Astrocyte of the spinal cord (primary cell): ENCODE measurements at regions not wholly inside any gene's neighbourhood (a gene's known extent, or its start where the extent isn't known, plus 50 kb on each side); places are given as distances from the start of the nearest gene placed in this dataset.

Source experiments
- DNase-seq: peaks from one replicate; pipeline ENCODE4 v3.0.0; 2011; ENCODE audit warnings: low read depth, low spot score
- H3K4me3 ChIP-seq: 2 replicates; pipeline ENCODE4 v1.5.1; 2011; ENCODE audit warnings: low read depth, mild to moderate bottlenecking, low read length, moderate library complexity
- in situ Hi-C: cut with HindIII; loops from 2 replicates; pipeline ENCODE4 v1.10.0; 2017; ENCODE audit warnings: low sequenced_read_pairs
- TF ChIP-seq, protein P1 (sequence below): IDR thresholded peaks from 2 replicates; pipeline ENCODE4 v1.5.1; 2012; ENCODE audit warnings: low read depth, mild to moderate bottlenecking, low read length, inconsistent platforms

GRCh38 chr1:216843409-216843808 is 120.2 kb upstream of the ESRRG start:
- no peak for DNase-seq
- TF ChIP-seq, protein P1, sequence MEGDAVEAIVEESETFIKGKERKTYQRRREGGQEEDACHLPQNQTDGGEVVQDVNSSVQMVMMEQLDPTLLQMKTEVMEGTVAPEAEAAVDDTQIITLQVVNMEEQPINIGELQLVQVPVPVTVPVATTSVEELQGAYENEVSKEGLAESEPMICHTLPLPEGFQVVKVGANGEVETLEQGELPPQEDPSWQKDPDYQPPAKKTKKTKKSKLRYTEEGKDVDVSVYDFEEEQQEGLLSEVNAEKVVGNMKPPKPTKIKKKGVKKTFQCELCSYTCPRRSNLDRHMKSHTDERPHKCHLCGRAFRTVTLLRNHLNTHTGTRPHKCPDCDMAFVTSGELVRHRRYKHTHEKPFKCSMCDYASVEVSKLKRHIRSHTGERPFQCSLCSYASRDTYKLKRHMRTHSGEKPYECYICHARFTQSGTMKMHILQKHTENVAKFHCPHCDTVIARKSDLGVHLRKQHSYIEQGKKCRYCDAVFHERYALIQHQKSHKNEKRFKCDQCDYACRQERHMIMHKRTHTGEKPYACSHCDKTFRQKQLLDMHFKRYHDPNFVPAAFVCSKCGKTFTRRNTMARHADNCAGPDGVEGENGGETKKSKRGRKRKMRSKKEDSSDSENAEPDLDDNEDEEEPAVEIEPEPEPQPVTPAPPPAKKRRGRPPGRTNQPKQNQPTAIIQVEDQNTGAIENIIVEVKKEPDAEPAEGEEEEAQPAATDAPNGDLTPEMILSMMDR: no peak
- no peak overlapping the region for H3K4me3 ChIP-seq
- in situ Hi-C loops: no loop called here

GRCh38 chr1:216841165-216841564 is 117.9 kb upstream of the ESRRG start:
- no peak overlapping the region for H3K4me3 ChIP-seq
- TF ChIP-seq, protein P1: no peak
- no peak for DNase-seq
- in situ Hi-C loops: no loop called here

GRCh38 chr1:216836316-216836715 is 113.1 kb upstream of the ESRRG start:
- TF ChIP-seq, protein P1: no peak
- no peak for DNase-seq
- no peak overlapping the region for H3K4me3 ChIP-seq
- in situ Hi-C loops: no loop called here

DNA sequence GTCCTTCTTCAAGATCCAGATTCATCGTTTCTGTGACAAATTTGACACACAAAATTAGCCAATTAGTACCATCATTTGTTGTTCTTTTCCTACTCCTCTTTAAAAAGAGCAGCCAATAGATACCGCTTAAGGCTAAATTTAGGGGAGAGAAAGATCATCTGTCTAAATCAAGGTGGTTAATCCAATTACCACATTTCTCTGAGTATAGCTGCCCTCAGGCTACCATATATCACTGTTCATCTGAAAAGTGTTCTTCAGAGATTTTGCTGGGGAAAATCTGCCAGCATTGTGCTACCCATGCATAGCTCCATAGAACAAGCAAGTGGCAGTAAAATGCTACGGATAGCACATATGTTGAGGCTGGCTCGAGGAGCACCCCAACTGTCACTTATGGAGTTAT is 110.3 kb upstream of the ESRRG start:
- no peak overlapping the region for H3K4me3 ChIP-seq
- in situ Hi-C loops: no loop called here
- TF ChIP-seq, protein P1: no peak
- DNase-seq: no peak

DNA sequence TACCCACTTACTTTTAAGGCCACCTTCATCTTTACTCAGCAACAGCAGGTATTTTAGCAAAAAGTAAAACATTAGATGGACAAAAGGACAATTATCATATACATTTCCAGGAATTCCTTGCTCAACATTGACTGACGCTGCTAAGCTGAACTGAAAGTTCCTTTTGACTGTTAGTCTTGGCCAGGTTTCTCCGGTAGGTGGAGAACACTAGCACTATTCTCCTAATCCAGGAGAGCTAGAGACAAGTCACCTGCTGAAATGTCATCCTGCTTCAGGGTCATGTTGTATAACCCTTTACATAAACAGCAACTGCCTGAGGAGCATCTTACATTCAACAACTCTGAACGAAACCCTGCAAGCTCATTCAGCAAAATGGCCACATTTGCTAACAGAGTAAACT is 109.0 kb upstream of the ESRRG start:
- no peak overlapping the region for H3K4me3 ChIP-seq
- in situ Hi-C loops: no loop called here
- TF ChIP-seq, protein P1: no peak
- DNase-seq: no peak

DNA sequence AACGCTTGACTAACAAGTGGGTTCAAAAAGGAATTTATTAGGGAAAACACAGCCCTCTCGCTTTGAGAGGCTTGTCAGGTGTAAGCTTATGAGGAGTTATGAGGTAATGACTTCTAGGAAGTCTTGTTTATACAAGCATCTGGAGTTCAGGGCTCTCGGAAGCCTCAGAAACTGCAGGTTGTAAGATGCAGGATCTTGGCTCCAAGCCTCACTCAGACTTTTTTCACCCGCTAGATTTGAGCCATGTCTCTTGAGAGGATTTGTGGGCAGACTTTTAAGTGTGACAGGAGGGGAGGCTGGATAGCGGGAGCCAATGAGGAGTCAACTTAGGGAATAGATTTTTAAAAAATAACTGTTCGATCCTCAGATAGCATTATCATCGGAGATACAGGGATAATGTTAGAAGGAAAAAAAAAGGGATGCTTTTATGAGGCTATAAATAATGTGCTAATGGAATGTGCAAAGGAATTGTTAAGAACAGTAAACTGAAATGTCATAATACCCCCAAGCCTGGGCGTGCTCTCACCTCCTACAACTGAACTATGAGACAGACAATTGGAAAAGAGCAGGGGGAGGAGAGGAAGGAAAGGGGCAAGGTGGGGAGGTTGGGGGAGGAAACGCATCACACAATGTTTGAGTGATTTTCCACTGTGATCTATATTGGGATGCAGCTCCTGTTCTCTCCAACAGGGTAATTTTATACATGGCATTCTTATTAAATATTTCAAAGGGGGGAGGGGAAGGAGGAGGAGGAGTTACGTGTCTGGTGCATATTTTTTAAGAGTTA is 107.4 kb upstream of the ESRRG start:
- in situ Hi-C loops: no loop called here
- TF ChIP-seq, protein P1: no peak
- no peak for DNase-seq
- H3K4me3 ChIP-seq: no peak overlapping the region

- in situ Hi-C loops: no loop called here
- DNase-seq: no peak
- H3K4me3 ChIP-seq: no peak overlapping the region
- TF ChIP-seq, protein P1: no peak
Measured at GRCh38 chr1:216827251-216827650, 104.0 kb upstream of the ESRRG start.
